H54 (cell line): ENCODE measurements at regions not wholly inside any gene's neighbourhood (a gene's known extent, or its start where the extent isn't known, plus 50 kb on each side); places are given as distances from the start of the nearest gene placed in this dataset.
A peak's percentile ranks its signal among the peaks of the same experiment; 100 is the strongest.

ENCODE experiments used
- DNase-seq: peaks from one replicate; pipeline ENCODE4 v3.0.0; 2011; ENCODE audit warnings: low spot score, mixed read lengths; ENCODE audit not compliant: insufficient read length
- FAIRE-seq: peaks from 3 replicates; lab custom pipeline; 2011; peaks lifted over from hg19 to GRCh38; lab: Jason Lieb, UNC
- POLR2A ChIP-seq: IDR thresholded peaks from 2 replicates; pipeline ENCODE4 v1.6.1; 2011; ENCODE audit warnings: low read depth, mild to moderate bottlenecking, low read length

- no peak for TF ChIP-seq POLR2A
- FAIRE-seq (no peak), DNase-seq (no peak)
These were observed 223.3 kb upstream of the GPR26 start for GRCh38 chr10:123442901-123443300.

GRCh38 chr10:123443924-123444323, 222.2 kb upstream of the GPR26 start:
- no peak for TF ChIP-seq POLR2A
- FAIRE-seq: no peak

GRCh38 chr10:123445261-123445775, 220.8 kb upstream of the GPR26 start:
- FAIRE-seq (no peak), DNase-seq (no peak)
- TF ChIP-seq POLR2A: no peak

More at GRCh38 chr10:123443924-123444323, 222.2 kb upstream of the GPR26 start:
- DNase-seq: no peak

- FAIRE-seq (no peak), DNase-seq (no peak)
- no peak for TF ChIP-seq POLR2A
These were observed 219.6 kb upstream of the GPR26 start for GRCh38 chr10:123446449-123447156.

GRCh38 chr10:123449234-123449962, 216.8 kb upstream of the GPR26 start:
- DNase-seq (no peak), FAIRE-seq (no peak)
- TF ChIP-seq POLR2A: no peak

- no peak for TF ChIP-seq POLR2A
- DNase-seq (no peak), FAIRE-seq (no peak)
These were observed 215.1 kb upstream of the GPR26 start for GRCh38 chr10:123450956-123451605.

- no peak for DNase-seq
- FAIRE-seq: no peak
These were observed 214.4 kb upstream of the GPR26 start for GRCh38 chr10:123451618-123452245.

GRCh38 chr10:123454987-123455386, 211.2 kb upstream of the GPR26 start:
- DNase-seq (no peak), FAIRE-seq (no peak)
- TF ChIP-seq POLR2A: no peak

More at GRCh38 chr10:123451618-123452245, 214.4 kb upstream of the GPR26 start:
- TF ChIP-seq POLR2A: no peak

GRCh38 chr10:123455861-123456260, 210.3 kb upstream of the GPR26 start:
- no peak for TF ChIP-seq POLR2A
- DNase-seq (peak; percentile 42), FAIRE-seq (no peak)

GRCh38 chr10:123458933-123459332, 207.2 kb upstream of the GPR26 start:
- no peak for TF ChIP-seq POLR2A
- DNase-seq: no peak
- FAIRE-seq: no peak

GRCh38 chr10:123459371-123460091, 206.6 kb upstream of the GPR26 start:
- no peak for TF ChIP-seq POLR2A
- DNase-seq (no peak), FAIRE-seq (no peak)

- TF ChIP-seq POLR2A: no peak
- no peak for FAIRE-seq
- no peak for DNase-seq
These were observed 203.9 kb upstream of the GPR26 start for GRCh38 chr10:123462246-123462645.

- DNase-seq (peak; percentile 27), FAIRE-seq (peak; percentile 33)
- no peak for TF ChIP-seq POLR2A
These were observed 203.4 kb upstream of the GPR26 start for GRCh38 chr10:123462756-123463155.

GRCh38 chr10:123463181-123463580, 203.0 kb upstream of the GPR26 start:
- DNase-seq (no peak), FAIRE-seq (no peak)
- no peak for TF ChIP-seq POLR2A
